IMR-90 (cell line): ENCODE measurements at regions not wholly inside any gene's neighbourhood (a gene's known extent, or its start where the extent isn't known, plus 50 kb on each side); places are given as distances from the start of the nearest gene placed in this dataset.

Experiments used
- ATAC-seq: fragments of 200-7000 bp; cut with Tn5 transposase; 2 replicates; pipeline ENCODE4 v1.9.1; 2020; ENCODE audit warnings: low read depth, mild to moderate bottlenecking, moderate library complexity
- BruUV-seq: library from RNA; stranded (reverse); fragments of 400-500 nt; replicated peaks from 2 replicates; lab custom pipeline; 2021; lab: Mats Ljungman, UMichigan
- CTCF ChIA-PET: fragments of 300-600 bp; formaldehyde crosslinking; extraction: SDS; loops from one replicate; lab custom pipeline; 2021; ENCODE audit warnings: antibody characterized with exemption; lab: Yijun Ruan, JAX
- POLR2A ChIA-PET: fragments of 300-600 bp; sonication (Branson Sonifier 250); formaldehyde crosslinking; loops from one replicate; lab custom pipeline; 2022; ENCODE audit warnings: antibody characterized with exemption; ENCODE audit not compliant: unreplicated experiment; lab: Charles Lee
- DNase-seq: peaks from one replicate; pipeline ENCODE4 v3.0.0; 2013
- H2AFZ ChIP-seq: replicated peaks from 2 replicates; pipeline ENCODE3; 2013; ENCODE audit warnings: low read length, mild to moderate bottlenecking; ENCODE audit not compliant: poor library complexity
- H2AK5ac ChIP-seq: 2 replicates; pipeline ENCODE4 v1.6.1; 2013; ENCODE audit warnings: low read depth, low read length, inconsistent platforms
- H2AK9ac ChIP-seq: replicated peaks from 2 replicates; pipeline ENCODE3; 2013; ENCODE audit warnings: mild to moderate bottlenecking, low read depth, low read length, moderate library complexity; ENCODE audit not compliant: poor library complexity
- H2BK120ac ChIP-seq: 2 replicates; pipeline ENCODE4 v1.6.1; 2013; ENCODE audit warnings: low read depth, low read length, inconsistent platforms
- H2BK15ac ChIP-seq: 3 replicates; pipeline ENCODE4 v1.6.1; 2013; ENCODE audit warnings: low read depth, low read length, inconsistent platforms
- H2BK20ac ChIP-seq: 2 replicates; pipeline ENCODE4 v1.6.1; 2013; ENCODE audit warnings: low read depth, mild to moderate bottlenecking, inconsistent platforms, low read length, moderate library complexity
- H2BK5ac ChIP-seq: 2 replicates; pipeline ENCODE4 v1.6.1; 2013; ENCODE audit warnings: mild to moderate bottlenecking, low read depth, low read length, inconsistent platforms; ENCODE audit not compliant: poor library complexity, severe bottlenecking
- H3K14ac ChIP-seq: replicated peaks from 2 replicates; pipeline ENCODE4 v1.6.1; 2013; ENCODE audit warnings: low read depth, low read length, inconsistent platforms
- H3K18ac ChIP-seq: 2 replicates; pipeline ENCODE4 v1.6.1; 2013; ENCODE audit warnings: low read depth, low read length, control low read depth
- H3K23ac ChIP-seq: 2 replicates; pipeline ENCODE4 v1.6.1; 2013; ENCODE audit warnings: low read depth, low read length, inconsistent platforms
- H3K27ac ChIP-seq: 2 replicates; pipeline ENCODE4 v1.5.1; 2013; ENCODE audit warnings: mild to moderate bottlenecking, control low read depth, low read length; ENCODE audit not compliant: insufficient read depth
- H3K27me3 ChIP-seq: 2 replicates; pipeline ENCODE4 v1.6.1; 2013; ENCODE audit warnings: low read length; ENCODE audit not compliant: control insufficient read depth, insufficient read depth
- H3K36me3 ChIP-seq: 2 replicates; pipeline ENCODE4 v1.6.1; 2013; ENCODE audit warnings: low read length, mixed read lengths; ENCODE audit not compliant: control insufficient read depth, insufficient read depth
- H3K4ac ChIP-seq: 2 replicates; pipeline ENCODE4 v1.6.1; 2013; ENCODE audit warnings: low read depth, low read length, inconsistent platforms
- H3K4me1 ChIP-seq: 2 replicates; pipeline ENCODE4 v1.6.1; 2013; ENCODE audit warnings: low read length, mixed read lengths; ENCODE audit not compliant: control insufficient read depth, insufficient read depth
- H3K4me2 ChIP-seq: 2 replicates; pipeline ENCODE4 v1.6.1; 2013; ENCODE audit warnings: low read depth, mild to moderate bottlenecking, control low read depth, low read length, moderate library complexity
- H3K4me3 ChIP-seq: 2 replicates; pipeline ENCODE4 v1.5.1; 2013; ENCODE audit warnings: low read depth, mild to moderate bottlenecking, control low read depth, low read length, moderate library complexity; ENCODE audit not compliant: insufficient read depth
- H3K56ac ChIP-seq: 2 replicates; pipeline ENCODE4 v1.6.1; 2013; ENCODE audit warnings: low read length, inconsistent platforms; ENCODE audit not compliant: insufficient read depth; ENCODE audit errors: extremely low read depth
- H3K79me1 ChIP-seq, 2 experiments: 2 replicates each; pipeline ENCODE4 v1.6.1; 2013; ENCODE audit warnings: low read length in 2 of 2, inconsistent platforms in 1 of 2, low read depth in 1 of 2
- H3K9ac ChIP-seq: 2 replicates; pipeline ENCODE4 v1.6.1; 2013; ENCODE audit warnings: low read depth, low read length, control low read depth
- H3K9me1 ChIP-seq: 2 replicates; pipeline ENCODE4 v1.6.1; 2013; ENCODE audit warnings: low read length, inconsistent platforms; ENCODE audit not compliant: insufficient read depth
- H3K9me3 ChIP-seq: 2 replicates; pipeline ENCODE4 v1.6.1; 2013; ENCODE audit warnings: low read length; ENCODE audit not compliant: control insufficient read depth, insufficient read depth
- H4K20me1 ChIP-seq: 2 replicates; pipeline ENCODE4 v1.6.1; 2013; ENCODE audit warnings: low read length, inconsistent platforms; ENCODE audit not compliant: insufficient read depth
- H4K5ac ChIP-seq: 2 replicates; pipeline ENCODE4 v1.6.1; 2013; ENCODE audit warnings: mild to moderate bottlenecking, low read depth, low read length, control low read depth
- H4K8ac ChIP-seq, 2 experiments: 2 replicates each; pipeline ENCODE4 v1.6.1; 2013; ENCODE audit warnings: low read depth in 2 of 2, low read length in 2 of 2, control low read depth in 1 of 2, inconsistent platforms in 1 of 2
- H4K91ac ChIP-seq: 2 replicates; pipeline ENCODE4 v1.6.1; 2013; ENCODE audit warnings: low read depth, low read length, inconsistent platforms; ENCODE audit not compliant: insufficient read depth
- POLR2A ChIP-seq: IDR thresholded peaks from 2 replicates; pipeline ENCODE4 v1.6.1; 2012; ENCODE audit warnings: mild to moderate bottlenecking, low read depth, low read length
- RAD21 ChIP-seq: IDR thresholded peaks from 2 replicates; pipeline ENCODE4 v1.6.1; 2012; ENCODE audit warnings: low read length, improper control_type of control experiment
- WGBS, 2 experiments: methylation state at CpG; one replicate each; pipeline versions ENCODE4 v1.1.5 to v1.1.7; 2013; ENCODE audit warnings: missing lambda C conversion rate in 2 of 2; ENCODE audit not compliant: insufficient read length in 1 of 2; ENCODE audit errors: extremely low coverage in 2 of 2; 5-methylcytosine and 5-hydroxymethylcytosine counted together
- dilution Hi-C: fragments of 300-500 bp; cut with HindIII; formaldehyde crosslinking; loops from one replicate; pipeline ENCODE4 v1.14.3; 2018; ENCODE audit warnings: low sequenced_read_pairs; ENCODE audit not compliant: unreplicated experiment
- in situ Hi-C: fragments of 300-500 bp; cut with MboI; formaldehyde crosslinking; loops from 3 replicates; pipeline ENCODE4 v1.14.3; 2019; ENCODE audit warnings: low sequenced_read_pairs, inconsistent platforms, mixed read lengths
- intact Hi-C: fragments of 100-400 bp; cut with micrococcal nuclease; formaldehyde crosslinking; loops from 2 replicates; pipeline ENCODE4 v1.10.0; 2022
- TF ChIP-seq, protein P1 (sequence below): conservative IDR thresholded peaks from 2 replicates; pipeline ENCODE4 v1.5.1; 2012; ENCODE audit warnings: mild to moderate bottlenecking, low read depth, low read length, improper control_type of control experiment

DNA sequence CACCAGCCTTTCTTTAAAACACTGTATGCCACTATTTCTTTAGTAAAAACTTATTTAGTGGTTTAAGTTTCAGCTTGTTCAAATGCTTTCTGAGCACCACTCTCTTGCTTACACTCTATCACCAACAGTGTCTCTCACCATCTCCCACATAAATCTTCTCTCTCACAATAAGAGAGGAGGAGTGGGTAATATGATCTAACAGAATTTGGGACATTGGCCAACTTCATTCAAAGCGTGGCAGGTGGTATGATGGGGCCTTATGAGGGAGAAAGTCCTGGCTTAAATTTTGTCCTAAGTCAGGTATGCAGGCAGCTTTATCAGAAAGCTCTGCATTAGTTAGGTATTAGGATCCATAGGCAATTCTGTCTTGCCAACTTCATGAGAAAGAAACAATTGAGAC, 1132.5 kb downstream of the TUSC7 start:
- CTCF ChIA-PET, result no interaction called here

More for the DNA sequence above, 1132.5 kb downstream of the TUSC7 start:
- H3K14ac ChIP-seq, result no peak overlapping the region
- no TSS peak for BruUV-seq
- intact Hi-C loops, result no loop called here
- H3K9ac ChIP-seq, result no peak overlapping the region
- in situ Hi-C loops, result no loop called here
- H3K18ac ChIP-seq, result no peak overlapping the region
- H4K5ac ChIP-seq, result no peak overlapping the region
- no peaks in the 10 kb centered on the region for H3K36me3 ChIP-seq
- no peak for ATAC-seq
- no peaks in the 10 kb centered on the region for H3K9me3 ChIP-seq
- H3K4me3 ChIP-seq, result no peak overlapping the region
- DNase-seq, result no peak
- no CpG with 5 or more reads among the region's 1 CpG for WGBS, 2 experiments
- H2AFZ ChIP-seq, result no peak overlapping the region
- H3K9me1 ChIP-seq, result no peaks in the 10 kb centered on the region
- POLR2A ChIA-PET, result no interaction called here
- no peak overlapping the region for H2BK15ac ChIP-seq
- H3K4me2 ChIP-seq, result no peak overlapping the region
- H3K27me3 ChIP-seq, result no peaks in the 10 kb centered on the region
- H4K8ac ChIP-seq, result no peak overlapping the region
- H2BK20ac ChIP-seq, result no peak overlapping the region
- H3K27ac ChIP-seq, result no peak overlapping the region
- no peak overlapping the region for H3K23ac ChIP-seq
- H3K56ac ChIP-seq, result no peak overlapping the region
- no peak overlapping the region for H3K4ac ChIP-seq
- TF ChIP-seq, protein P1, sequence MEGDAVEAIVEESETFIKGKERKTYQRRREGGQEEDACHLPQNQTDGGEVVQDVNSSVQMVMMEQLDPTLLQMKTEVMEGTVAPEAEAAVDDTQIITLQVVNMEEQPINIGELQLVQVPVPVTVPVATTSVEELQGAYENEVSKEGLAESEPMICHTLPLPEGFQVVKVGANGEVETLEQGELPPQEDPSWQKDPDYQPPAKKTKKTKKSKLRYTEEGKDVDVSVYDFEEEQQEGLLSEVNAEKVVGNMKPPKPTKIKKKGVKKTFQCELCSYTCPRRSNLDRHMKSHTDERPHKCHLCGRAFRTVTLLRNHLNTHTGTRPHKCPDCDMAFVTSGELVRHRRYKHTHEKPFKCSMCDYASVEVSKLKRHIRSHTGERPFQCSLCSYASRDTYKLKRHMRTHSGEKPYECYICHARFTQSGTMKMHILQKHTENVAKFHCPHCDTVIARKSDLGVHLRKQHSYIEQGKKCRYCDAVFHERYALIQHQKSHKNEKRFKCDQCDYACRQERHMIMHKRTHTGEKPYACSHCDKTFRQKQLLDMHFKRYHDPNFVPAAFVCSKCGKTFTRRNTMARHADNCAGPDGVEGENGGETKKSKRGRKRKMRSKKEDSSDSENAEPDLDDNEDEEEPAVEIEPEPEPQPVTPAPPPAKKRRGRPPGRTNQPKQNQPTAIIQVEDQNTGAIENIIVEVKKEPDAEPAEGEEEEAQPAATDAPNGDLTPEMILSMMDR, result no peak
- TF ChIP-seq POLR2A (no peak), RAD21 (no peak)
- no peak overlapping the region for H4K91ac ChIP-seq
- no peaks in the 10 kb centered on the region for H4K20me1 ChIP-seq
- no peak overlapping the region for H2BK120ac ChIP-seq
- dilution Hi-C loops, result no loop called here
- no peak overlapping the region for H2AK5ac ChIP-seq
- H2BK5ac ChIP-seq, result no peak overlapping the region
- H3K79me1 ChIP-seq, result no peaks in the 10 kb centered on the region
- H2AK9ac ChIP-seq, result no peak overlapping the region
- peaks cover 3% of the 10 kb centered on the region; the same call in 1 of the 2 replicates for H3K4me1 ChIP-seq
